ENCODE measurements at regions not wholly inside any gene's neighbourhood (a gene's known extent, or its start where the extent isn't known, plus 50 kb on each side); places are given as distances from the start of the nearest gene placed in this dataset.

DNA sequence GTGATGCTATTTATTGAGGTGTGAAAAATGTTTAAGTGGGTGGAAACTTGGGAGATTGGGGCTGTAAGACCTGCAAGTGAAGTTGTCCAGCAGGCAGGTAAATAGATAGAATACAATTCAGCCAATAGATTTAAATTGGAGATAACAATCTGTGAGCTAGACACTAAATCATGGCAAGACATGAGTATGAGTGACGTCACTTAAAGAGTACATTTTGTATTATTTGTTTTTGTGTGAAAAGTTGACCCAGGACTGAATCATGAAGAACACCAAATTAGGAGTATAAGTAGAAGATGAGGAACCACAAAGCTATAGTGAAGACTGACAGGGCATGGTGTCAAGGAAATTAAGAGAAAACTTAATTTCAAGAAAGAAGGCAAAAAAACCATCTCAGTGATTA lies 249.1 kb upstream of the SEMA3C start:
- TF ChIP-seq FOXA1 (IDR thresholded peaks at IDR 0.05): no peak
- no peak for TF ChIP-seq NFRKB (IDR thresholded peaks at IDR 0.05)
- no peak for TF ChIP-seq ARNT (IDR thresholded peaks at IDR 0.05)
- no peak for TF ChIP-seq FOXM1 (IDR thresholded peaks at IDR 0.05; ENCODE audit: borderline replicate concordance)
- ChIA-PET CTCF (interaction anchor here (0.6 kb wide), 1 partner anchor 249 kb away, joined by 3 read pairs; the partner anchor contains the start of gene SEMA3C), POLR2A (no interaction called here)
- DNase-seq (ENCODE audit: extremely low spot score): no peak

- ChIA-PET POLR2A (no interaction called here), CTCF (interaction anchor here (0.6 kb wide), 1 partner anchor 8 kb away, joined by 3 read pairs; no protein-coding TSS in a partner anchor)
- DNase-seq (ENCODE audit: extremely low spot score): peak; percentile 9
- TF ChIP-seq ARNT (IDR thresholded peaks at IDR 0.05) (no peak), TARDBP (IDR thresholded peaks at IDR 0.05) (no peak), BHLHE40 (IDR thresholded peaks at IDR 0.05; ENCODE audit: borderline replicate concordance) (no peak), HDGF (IDR thresholded peaks at IDR 0.05; ENCODE audit: borderline replicate concordance) (no peak), FOXK2 (IDR thresholded peaks at IDR 0.05) (no peak), LEF1 (IDR thresholded peaks at IDR 0.05; ENCODE audit: borderline replicate concordance) (no peak), SP1 (IDR thresholded peaks at IDR 0.05) (no peak), NFRKB (IDR thresholded peaks at IDR 0.05) (no peak), FOXA1 (IDR thresholded peaks at IDR 0.05) (no peak), L3MBTL2 (conservative IDR thresholded peaks at IDR 0.05) (no peak), SUZ12 (IDR thresholded peaks at IDR 0.05) (no peak), ELF4 (IDR thresholded peaks at IDR 0.05) (no peak), ZNF384 (IDR thresholded peaks at IDR 0.05) (no peak), CTBP1 (IDR thresholded peaks at IDR 0.05; ENCODE audit: borderline replicate concordance) (0 out of 2 replicates have a peak, but pooled peaks have one; percentile 15), FOXM1 (IDR thresholded peaks at IDR 0.05; ENCODE audit: borderline replicate concordance) (no peak)
- TF ChIP-seq, protein P1, sequence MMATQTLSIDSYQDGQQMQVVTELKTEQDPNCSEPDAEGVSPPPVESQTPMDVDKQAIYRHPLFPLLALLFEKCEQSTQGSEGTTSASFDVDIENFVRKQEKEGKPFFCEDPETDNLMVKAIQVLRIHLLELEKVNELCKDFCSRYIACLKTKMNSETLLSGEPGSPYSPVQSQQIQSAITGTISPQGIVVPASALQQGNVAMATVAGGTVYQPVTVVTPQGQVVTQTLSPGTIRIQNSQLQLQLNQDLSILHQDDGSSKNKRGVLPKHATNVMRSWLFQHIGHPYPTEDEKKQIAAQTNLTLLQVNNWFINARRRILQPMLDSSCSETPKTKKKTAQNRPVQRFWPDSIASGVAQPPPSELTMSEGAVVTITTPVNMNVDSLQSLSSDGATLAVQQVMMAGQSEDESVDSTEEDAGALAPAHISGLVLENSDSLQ (IDR thresholded peaks at IDR 0.05): peak; percentile 78
These were observed 246.2 kb upstream of the SEMA3C start for GRCh38 chr7:81165070-81165469.

- TF ChIP-seq, protein P1 (IDR thresholded peaks at IDR 0.05): no peak
- TF ChIP-seq FOXK2 (IDR thresholded peaks at IDR 0.05): no peak
- no peak for TF ChIP-seq SP1 (IDR thresholded peaks at IDR 0.05)
- no peak for TF ChIP-seq L3MBTL2 (conservative IDR thresholded peaks at IDR 0.05)
- TF ChIP-seq TARDBP (IDR thresholded peaks at IDR 0.05): no peak
- ChIA-PET CTCF (no interaction called here), POLR2A (no interaction called here)
- DNase-seq (ENCODE audit: extremely low spot score): no peak
These were observed 244.1 kb upstream of the SEMA3C start for GRCh38 chr7:81162771-81163525.

DNA sequence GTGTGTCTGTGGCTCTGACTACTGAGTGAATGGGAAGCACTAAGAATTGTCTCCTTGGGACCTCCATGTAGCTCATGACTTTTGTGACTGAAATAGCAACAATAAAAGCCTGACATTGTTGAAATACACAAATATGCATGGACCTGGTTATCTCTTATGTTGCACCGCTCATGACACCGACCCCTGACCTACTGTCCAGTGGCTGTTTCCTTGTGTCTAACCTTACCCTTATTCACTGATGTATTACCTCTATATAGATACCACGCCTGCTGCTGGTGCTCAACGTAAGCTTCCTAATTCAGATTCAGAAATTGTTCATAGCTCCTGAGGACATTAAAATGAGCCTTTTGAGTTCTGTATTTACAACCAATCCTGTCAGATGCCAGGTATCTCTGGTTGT lies 243.4 kb upstream of the SEMA3C start:
- POLR2A ChIA-PET: no interaction called here
- TF ChIP-seq LEF1 (IDR thresholded peaks at IDR 0.05; ENCODE audit: borderline replicate concordance): no peak
- TF ChIP-seq NFRKB (IDR thresholded peaks at IDR 0.05): no peak
- no peak for TF ChIP-seq HDGF (IDR thresholded peaks at IDR 0.05; ENCODE audit: borderline replicate concordance)
- TF ChIP-seq CTBP1 (IDR thresholded peaks at IDR 0.05; ENCODE audit: borderline replicate concordance): no peak
- TF ChIP-seq ELF4 (IDR thresholded peaks at IDR 0.05): no peak
- no peak for TF ChIP-seq SP1 (IDR thresholded peaks at IDR 0.05)
- TF ChIP-seq SUZ12 (IDR thresholded peaks at IDR 0.05): no peak
- no peak for TF ChIP-seq BHLHE40 (IDR thresholded peaks at IDR 0.05; ENCODE audit: borderline replicate concordance)
- no peak for TF ChIP-seq ARNT (IDR thresholded peaks at IDR 0.05)
- TF ChIP-seq FOXK2 (IDR thresholded peaks at IDR 0.05): no peak
- no peak for TF ChIP-seq FOXA1 (IDR thresholded peaks at IDR 0.05)
- no peak for TF ChIP-seq FOXM1 (IDR thresholded peaks at IDR 0.05; ENCODE audit: borderline replicate concordance)
- TF ChIP-seq TARDBP (IDR thresholded peaks at IDR 0.05): no peak
- CTCF ChIA-PET: no interaction called here
- DNase-seq (ENCODE audit: extremely low spot score): no peak

GRCh38 chr7:81161451-81162075 lies 242.7 kb upstream of the SEMA3C start:
- no peak for TF ChIP-seq CTBP1 (IDR thresholded peaks at IDR 0.05; ENCODE audit: borderline replicate concordance)
- TF ChIP-seq LEF1 (IDR thresholded peaks at IDR 0.05; ENCODE audit: borderline replicate concordance): no peak
- TF ChIP-seq SUZ12 (IDR thresholded peaks at IDR 0.05): no peak
- DNase-seq (ENCODE audit: extremely low spot score): peak; percentile 15
- ChIA-PET CTCF (no interaction called here), POLR2A (no interaction called here)

- no peak for DNase-seq (ENCODE audit: extremely low spot score)
- ChIA-PET CTCF (no interaction called here), POLR2A (no interaction called here)
- no peak for TF ChIP-seq NFRKB (IDR thresholded peaks at IDR 0.05)
- no peak for TF ChIP-seq BHLHE40 (IDR thresholded peaks at IDR 0.05; ENCODE audit: borderline replicate concordance)
- no peak for TF ChIP-seq FOXM1 (IDR thresholded peaks at IDR 0.05; ENCODE audit: borderline replicate concordance)
- no peak for TF ChIP-seq L3MBTL2 (conservative IDR thresholded peaks at IDR 0.05)
- no peak for TF ChIP-seq SP1 (IDR thresholded peaks at IDR 0.05)
- no peak for TF ChIP-seq TARDBP (IDR thresholded peaks at IDR 0.05)
- no peak for TF ChIP-seq LEF1 (IDR thresholded peaks at IDR 0.05; ENCODE audit: borderline replicate concordance)
These were observed 240.6 kb upstream of the SEMA3C start for GRCh38 chr7:81159402-81159801.

- no peak for TF ChIP-seq HDGF (IDR thresholded peaks at IDR 0.05; ENCODE audit: borderline replicate concordance)
- no peak for TF ChIP-seq ELF4 (IDR thresholded peaks at IDR 0.05)
- no peak for TF ChIP-seq L3MBTL2 (conservative IDR thresholded peaks at IDR 0.05)
- no peak for TF ChIP-seq TARDBP (IDR thresholded peaks at IDR 0.05)
- TF ChIP-seq SUZ12 (IDR thresholded peaks at IDR 0.05): no peak
- no peak for TF ChIP-seq NFRKB (IDR thresholded peaks at IDR 0.05)
- TF ChIP-seq SP1 (IDR thresholded peaks at IDR 0.05): no peak
- TF ChIP-seq, protein P1 (IDR thresholded peaks at IDR 0.05): peak; percentile 92
- peak; percentile 47; the same call in 1 of the 2 replicates for TF ChIP-seq FOXK2 (IDR thresholded peaks at IDR 0.05)
- TF ChIP-seq ZNF384 (IDR thresholded peaks at IDR 0.05): no peak
- TF ChIP-seq LEF1 (IDR thresholded peaks at IDR 0.05; ENCODE audit: borderline replicate concordance): no peak
- no peak for TF ChIP-seq BHLHE40 (IDR thresholded peaks at IDR 0.05; ENCODE audit: borderline replicate concordance)
- no peak for TF ChIP-seq FOXM1 (IDR thresholded peaks at IDR 0.05; ENCODE audit: borderline replicate concordance)
- peak; percentile 97 for TF ChIP-seq CTBP1 (IDR thresholded peaks at IDR 0.05; ENCODE audit: borderline replicate concordance)
- peak; percentile 74 for TF ChIP-seq ARNT (IDR thresholded peaks at IDR 0.05)
- 0 out of 2 replicates have a peak, but pooled peaks have one; percentile 36 for TF ChIP-seq FOXA1 (IDR thresholded peaks at IDR 0.05)
- ChIA-PET POLR2A (no interaction called here), CTCF (no interaction called here)
- peak; percentile 60 for DNase-seq (ENCODE audit: extremely low spot score)
These were observed 239.3 kb upstream of the SEMA3C start for GRCh38 chr7:81158189-81158588.

Measured in HEK293T (cell line).